HEK293T (cell line): ENCODE measurements at regions not wholly inside any gene's neighbourhood (a gene's known extent, or its start where the extent isn't known, plus 50 kb on each side); places are given as distances from the start of the nearest gene placed in this dataset.

Experiments used
- ELF4 ChIP-seq: fragments of 450-650 bp; IDR thresholded peaks from 2 replicates; pipeline ENCODE4 v1.6.1; 2017; ENCODE audit warnings: antibody characterized with exemption
- FOXM1 ChIP-seq: fragments of 450-650 bp; IDR thresholded peaks from 2 replicates; pipeline ENCODE4 v1.6.1; 2017; ENCODE audit warnings: mild to moderate bottlenecking, borderline replicate concordance
- LEF1 ChIP-seq: fragments of 450-650 bp; IDR thresholded peaks from 2 replicates; pipeline ENCODE4 v1.6.1; 2017; ENCODE audit warnings: mild to moderate bottlenecking, borderline replicate concordance
- NFRKB ChIP-seq: fragments of 450-650 bp; IDR thresholded peaks from 2 replicates; pipeline ENCODE4 v1.6.1; 2016; ENCODE audit warnings: mild to moderate bottlenecking, moderate library complexity
- SP1 ChIP-seq: fragments of 450-650 bp; IDR thresholded peaks from 2 replicates; pipeline ENCODE4 v1.6.1; 2017
- TARDBP ChIP-seq: fragments of 450-650 bp; IDR thresholded peaks from 2 replicates; pipeline ENCODE4 v1.6.1; 2016

GRCh38 chr6:113073611-113074191 lies 726.6 kb downstream of the RFPL4B start:
- TF ChIP-seq ELF4 (no peak), TARDBP (no peak), SP1 (no peak), LEF1 (no peak), NFRKB (no peak), FOXM1 (no peak)
